NOMO-1 (cell line): ENCODE measurements at regions not wholly inside any gene's neighbourhood (a gene's known extent, or its start where the extent isn't known, plus 50 kb on each side); places are given as distances from the start of the nearest gene placed in this dataset.
"Not testable (repeated sequence)": the region's sequence is repeated elsewhere in the genome, so short reads cannot be mapped to it uniquely, and the experiment has no call there.

Experiments
- DNase-seq, 2 experiments: peaks; one replicate each; lab custom pipeline; 2025; ENCODE audit not compliant: unreplicated experiment in 2 of 2; lab: John Stamatoyannopoulos, UW

- DNase-seq: no peak
Measured at GRCh38 chr15:39009740-39010139, 445.1 kb upstream of the RASGRP1 start.

GRCh38 chr15:39011066-39011465, 446.5 kb upstream of the RASGRP1 start:
- DNase-seq: not testable (repeated sequence)

- DNase-seq: no peak
Measured at GRCh38 chr15:39013262-39013661, 448.6 kb upstream of the RASGRP1 start.

- DNase-seq: no peak
Measured at GRCh38 chr15:39014682-39015081, 450.1 kb upstream of the RASGRP1 start.

- no peak for DNase-seq
Measured at GRCh38 chr15:39016706-39017105, 452.1 kb upstream of the RASGRP1 start.

- no peak for DNase-seq
Measured at GRCh38 chr15:39018966-39019365, 454.4 kb upstream of the RASGRP1 start.

GRCh38 chr15:39021341-39021740, 456.7 kb upstream of the RASGRP1 start:
- no peak for DNase-seq

GRCh38 chr15:39022532-39023305, 458.1 kb upstream of the RASGRP1 start:
- no peak for DNase-seq

- no peak for DNase-seq
Measured at GRCh38 chr15:39025321-39025720, 460.7 kb upstream of the RASGRP1 start.

GRCh38 chr15:39025881-39026280, 461.3 kb upstream of the RASGRP1 start:
- no peak for DNase-seq

- DNase-seq: no peak
Measured at GRCh38 chr15:39028069-39028468, 463.5 kb upstream of the RASGRP1 start.

- DNase-seq: no peak
Measured at GRCh38 chr15:39029741-39030140, 465.1 kb upstream of the RASGRP1 start.

GRCh38 chr15:39030291-39031070, 465.9 kb upstream of the RASGRP1 start:
- DNase-seq: no peak

- no peak for DNase-seq
Measured at GRCh38 chr15:39031596-39031995, 467.0 kb upstream of the RASGRP1 start.

- no peak for DNase-seq
Measured at GRCh38 chr15:39034816-39035215, 470.2 kb upstream of the RASGRP1 start.

GRCh38 chr15:39037611-39038010, 473.0 kb upstream of the RASGRP1 start:
- not testable (repeated sequence) for DNase-seq

GRCh38 chr15:39040861-39041260, 476.2 kb upstream of the RASGRP1 start:
- DNase-seq: no peak

GRCh38 chr15:39041979-39042495, 477.4 kb upstream of the RASGRP1 start:
- no peak for DNase-seq

GRCh38 chr15:39051626-39052322, 487.2 kb upstream of the RASGRP1 start:
- no peak for DNase-seq

GRCh38 chr15:39052323-39052705, 487.7 kb upstream of the RASGRP1 start:
- no peak for DNase-seq

GRCh38 chr15:39053480-39053879, 488.9 kb upstream of the RASGRP1 start:
- no peak for DNase-seq
